ENCODE measurements at regions not wholly inside any gene's neighbourhood (a gene's known extent, or its start where the extent isn't known, plus 50 kb on each side); places are given as distances from the start of the nearest gene placed in this dataset.

DNA sequence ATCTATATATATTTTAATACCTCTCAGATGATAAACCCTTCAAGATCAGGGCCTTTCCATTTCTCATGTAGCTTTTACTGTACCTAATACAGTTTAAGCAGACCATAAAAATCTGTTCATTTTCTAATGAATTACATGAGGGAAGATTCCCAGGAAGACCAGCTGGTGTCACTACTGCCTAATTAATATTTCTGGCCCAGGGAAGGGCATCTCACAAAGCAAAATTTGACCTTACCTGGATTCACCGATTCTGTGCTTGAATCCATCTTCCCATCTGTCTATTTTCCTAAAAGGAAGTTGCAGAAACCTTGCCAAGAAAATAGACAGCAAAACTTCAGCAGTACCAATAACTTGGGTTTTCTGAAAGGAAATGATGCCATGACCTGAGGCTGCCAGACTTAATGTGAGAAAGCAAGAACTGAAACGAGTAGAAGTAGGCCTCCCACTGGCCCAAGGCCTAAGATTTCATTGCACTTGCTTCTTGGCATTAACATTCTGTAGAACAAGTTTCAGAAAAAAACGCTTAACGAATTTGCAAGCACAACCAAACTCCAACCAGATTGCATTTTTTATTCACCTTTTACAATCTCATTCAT is 83.0 kb upstream of the GLIS3 start:
- no peak for TF ChIP-seq EZH2phosphoT487 (conservative IDR thresholded peaks at IDR 0.05; ENCODE audit: low read length)
- TF ChIP-seq, protein P1, sequence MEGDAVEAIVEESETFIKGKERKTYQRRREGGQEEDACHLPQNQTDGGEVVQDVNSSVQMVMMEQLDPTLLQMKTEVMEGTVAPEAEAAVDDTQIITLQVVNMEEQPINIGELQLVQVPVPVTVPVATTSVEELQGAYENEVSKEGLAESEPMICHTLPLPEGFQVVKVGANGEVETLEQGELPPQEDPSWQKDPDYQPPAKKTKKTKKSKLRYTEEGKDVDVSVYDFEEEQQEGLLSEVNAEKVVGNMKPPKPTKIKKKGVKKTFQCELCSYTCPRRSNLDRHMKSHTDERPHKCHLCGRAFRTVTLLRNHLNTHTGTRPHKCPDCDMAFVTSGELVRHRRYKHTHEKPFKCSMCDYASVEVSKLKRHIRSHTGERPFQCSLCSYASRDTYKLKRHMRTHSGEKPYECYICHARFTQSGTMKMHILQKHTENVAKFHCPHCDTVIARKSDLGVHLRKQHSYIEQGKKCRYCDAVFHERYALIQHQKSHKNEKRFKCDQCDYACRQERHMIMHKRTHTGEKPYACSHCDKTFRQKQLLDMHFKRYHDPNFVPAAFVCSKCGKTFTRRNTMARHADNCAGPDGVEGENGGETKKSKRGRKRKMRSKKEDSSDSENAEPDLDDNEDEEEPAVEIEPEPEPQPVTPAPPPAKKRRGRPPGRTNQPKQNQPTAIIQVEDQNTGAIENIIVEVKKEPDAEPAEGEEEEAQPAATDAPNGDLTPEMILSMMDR (IDR thresholded peaks at IDR 0.05; ENCODE audit: insufficient read depth, low read length, poor library complexity, severe bottlenecking): peak; percentile 36
